ENCODE measurements at regions not wholly inside any gene's neighbourhood (a gene's known extent, or its start where the extent isn't known, plus 50 kb on each side); places are given as distances from the start of the nearest gene placed in this dataset.
"Not testable (repeated sequence)": the region's sequence is repeated elsewhere in the genome, so short reads cannot be mapped to it uniquely, and the experiment has no call there.

DNA sequence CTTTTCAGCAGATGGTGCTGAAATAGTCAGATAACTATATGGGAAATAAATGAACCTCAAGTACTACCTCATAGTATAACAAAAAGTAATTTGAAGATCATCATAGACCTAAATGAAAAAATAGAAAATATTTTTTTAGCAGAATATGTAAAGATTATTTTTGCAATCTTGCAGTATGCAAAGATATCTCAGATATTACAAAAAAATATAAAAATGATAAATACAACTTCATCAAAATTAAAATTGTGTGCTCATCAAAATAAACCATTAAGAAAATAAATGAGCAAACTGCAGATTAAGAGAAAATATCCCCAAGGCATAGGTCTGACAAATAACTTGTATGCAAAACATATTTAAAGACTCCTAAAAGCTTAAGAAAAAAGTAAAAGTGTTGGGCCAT is 83.4 kb upstream of the KCND2 start:
- CTCF ChIA-PET: no interaction called here
- no peak for DNase-seq (ENCODE audit: low read depth, low spot score)
- POLR2A ChIA-PET: no interaction called here
- H3K4me3 ChIP-seq (ENCODE audit: low read depth, low read length): no peak overlapping the region
- H3K27me3 ChIP-seq (ENCODE audit: control insufficient read depth, insufficient read depth, low read length): no peaks in the 10 kb centered on the region
- H3K9me3 ChIP-seq (ENCODE audit: control insufficient read depth, insufficient read depth, low read length): no peaks in the 10 kb centered on the region
- no peak for TF ChIP-seq CTCF (IDR thresholded peaks at IDR 0.05; ENCODE audit: low read depth, low read length)
- H3K27ac ChIP-seq (ENCODE audit: low read depth, low read length): no peak overlapping the region

- Histone ChIP-seq H3K27me3 (ENCODE audit: control insufficient read depth, insufficient read depth, low read length) (no peaks in the 10 kb centered on the region), H3K4me3 (ENCODE audit: low read depth, low read length) (no peak overlapping the region), H3K27ac (ENCODE audit: low read depth, low read length) (no peak overlapping the region), H3K9me3 (ENCODE audit: control insufficient read depth, insufficient read depth, low read length) (no peaks in the 10 kb centered on the region)
- ChIA-PET POLR2A (no interaction called here), CTCF (no interaction called here)
- DNase-seq (ENCODE audit: low read depth, low spot score): no peak
- TF ChIP-seq CTCF (IDR thresholded peaks at IDR 0.05; ENCODE audit: low read depth, low read length): no peak
Measured at GRCh38 chr7:120190109-120190508, 82.9 kb upstream of the KCND2 start.

DNA sequence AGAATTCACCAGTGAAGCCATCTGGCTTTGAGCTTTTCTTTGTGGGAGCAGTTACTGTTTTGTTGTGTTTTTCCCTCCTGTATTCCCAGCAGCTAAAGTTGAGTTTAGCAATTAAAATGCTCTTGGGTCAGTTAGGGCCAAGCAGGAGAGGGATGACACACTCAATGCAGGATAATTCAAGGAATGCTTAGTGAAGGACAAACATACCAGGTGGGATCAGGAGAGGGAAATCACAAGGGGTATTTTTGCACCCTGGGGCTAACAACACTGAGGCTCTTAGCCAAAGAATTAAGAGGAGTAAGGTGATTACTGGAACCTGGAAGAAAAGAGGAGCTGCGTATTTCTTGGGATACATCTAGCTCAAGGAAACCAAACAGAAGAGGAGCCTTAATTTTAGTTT is 82.4 kb upstream of the KCND2 start:
- no peak overlapping the region for H3K27ac ChIP-seq (ENCODE audit: low read depth, low read length)
- H3K4me3 ChIP-seq (ENCODE audit: low read depth, low read length): no peak overlapping the region
- ChIA-PET CTCF (no interaction called here), POLR2A (no interaction called here)
- no peaks in the 10 kb centered on the region for H3K9me3 ChIP-seq (ENCODE audit: control insufficient read depth, insufficient read depth, low read length)
- DNase-seq (ENCODE audit: low read depth, low spot score): no peak
- no peaks in the 10 kb centered on the region for H3K27me3 ChIP-seq (ENCODE audit: control insufficient read depth, insufficient read depth, low read length)
- no peak for TF ChIP-seq CTCF (IDR thresholded peaks at IDR 0.05; ENCODE audit: low read depth, low read length)

DNA sequence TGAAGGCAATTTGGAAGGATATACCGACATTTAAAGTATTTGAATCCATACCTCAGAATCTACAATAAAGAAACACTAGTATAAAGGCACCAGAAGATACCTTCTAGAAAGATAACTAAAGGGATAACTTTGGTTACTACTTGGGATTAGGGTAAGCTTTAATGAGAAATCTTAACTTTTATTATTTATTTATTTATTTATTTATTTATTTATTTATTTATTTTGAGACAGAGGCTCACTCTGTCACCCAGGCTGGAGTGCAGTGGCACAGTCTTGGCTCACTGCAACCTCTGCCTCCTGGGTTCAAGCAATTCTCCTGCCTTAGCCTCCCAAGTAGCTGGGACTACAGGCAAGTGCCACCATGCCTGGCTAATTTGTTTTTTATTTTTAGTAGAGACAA is 81.6 kb upstream of the KCND2 start:
- H3K9me3 ChIP-seq (ENCODE audit: control insufficient read depth, insufficient read depth, low read length); DNase-seq (ENCODE audit: low read depth, low spot score); H3K4me3 ChIP-seq (ENCODE audit: low read depth, low read length); H3K27ac ChIP-seq (ENCODE audit: low read depth, low read length); H3K27me3 ChIP-seq (ENCODE audit: control insufficient read depth, insufficient read depth, low read length); CTCF ChIA-PET; POLR2A ChIA-PET: not testable (repeated sequence)

GRCh38 chr7:120201290-120201689 is 71.7 kb upstream of the KCND2 start:
- H3K27ac ChIP-seq (ENCODE audit: low read depth, low read length): no peak overlapping the region
- H3K9me3 ChIP-seq (ENCODE audit: control insufficient read depth, insufficient read depth, low read length): no peaks in the 10 kb centered on the region
- DNase-seq (ENCODE audit: low read depth, low spot score): no peak
- no peaks in the 10 kb centered on the region for H3K27me3 ChIP-seq (ENCODE audit: control insufficient read depth, insufficient read depth, low read length)
- no peak for TF ChIP-seq CTCF (IDR thresholded peaks at IDR 0.05; ENCODE audit: low read depth, low read length)
- CTCF ChIA-PET: interaction anchor here (0.5 kb wide), 1 partner anchor 124 kb away, joined by 3 read pairs; no protein-coding TSS in a partner anchor
- POLR2A ChIA-PET: no interaction called here
- no peak overlapping the region for H3K4me3 ChIP-seq (ENCODE audit: low read depth, low read length)

DNA sequence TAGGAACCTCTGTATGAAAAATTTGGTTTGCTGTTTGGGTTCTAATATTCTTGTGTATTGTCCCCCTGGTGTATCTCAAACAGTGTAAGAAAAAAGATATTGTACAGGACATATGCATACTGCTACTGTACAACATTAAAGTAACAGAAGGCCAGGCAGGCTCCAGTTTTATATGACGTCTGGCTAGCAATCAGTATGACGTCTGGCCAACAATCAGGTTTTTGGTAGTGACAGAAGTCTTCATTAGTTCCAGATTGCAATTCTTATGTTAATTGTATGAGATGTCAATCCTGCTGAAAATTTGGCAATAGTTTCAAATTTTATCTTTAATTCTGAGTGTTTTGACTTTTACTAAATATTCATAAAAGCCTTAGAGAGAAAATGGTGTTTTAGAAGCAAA is 67.9 kb upstream of the KCND2 start:
- no peak for TF ChIP-seq CTCF (IDR thresholded peaks at IDR 0.05; ENCODE audit: low read depth, low read length)
- ChIA-PET POLR2A (no interaction called here), CTCF (no interaction called here)
- H3K4me3 ChIP-seq (ENCODE audit: low read depth, low read length): no peak overlapping the region
- H3K27ac ChIP-seq (ENCODE audit: low read depth, low read length): no peak overlapping the region
- no peak for DNase-seq (ENCODE audit: low read depth, low spot score)
- no peaks in the 10 kb centered on the region for H3K27me3 ChIP-seq (ENCODE audit: control insufficient read depth, insufficient read depth, low read length)
- H3K9me3 ChIP-seq (ENCODE audit: control insufficient read depth, insufficient read depth, low read length): no peaks in the 10 kb centered on the region

Data from AG04450 (cell line).